GM12874 (cell line): ENCODE measurements at regions not wholly inside any gene's neighbourhood (a gene's known extent, or its start where the extent isn't known, plus 50 kb on each side); places are given as distances from the start of the nearest gene placed in this dataset.

Experiments
- TF ChIP-seq, protein P1 (sequence below): IDR thresholded peaks from 2 replicates; pipeline ENCODE4 v1.5.1; 2011; ENCODE audit warnings: low read depth, mild to moderate bottlenecking, control low read depth, low read length, moderate library complexity; ENCODE audit not compliant: insufficient read depth

DNA sequence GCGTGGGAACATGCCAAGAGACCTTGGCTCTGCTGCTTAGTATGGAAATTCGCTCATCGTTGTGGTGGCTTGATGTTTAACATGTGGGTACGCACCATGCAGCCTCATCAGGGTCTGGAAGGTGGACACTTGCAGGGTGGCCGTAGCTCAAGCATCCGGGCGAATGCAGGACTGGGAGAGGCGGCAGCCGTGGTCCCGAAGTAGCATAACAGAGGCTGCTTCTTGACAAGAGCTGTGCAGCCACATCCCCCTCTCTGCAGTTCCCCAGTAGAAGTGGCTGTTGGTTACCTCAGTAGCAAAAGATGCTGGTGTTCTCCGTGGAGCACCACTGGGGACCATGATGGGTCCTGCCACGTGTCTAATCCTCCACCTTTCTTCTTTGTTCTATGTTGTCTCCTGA lies 195.0 kb downstream of the THBS2 start:
- TF ChIP-seq, protein P1, sequence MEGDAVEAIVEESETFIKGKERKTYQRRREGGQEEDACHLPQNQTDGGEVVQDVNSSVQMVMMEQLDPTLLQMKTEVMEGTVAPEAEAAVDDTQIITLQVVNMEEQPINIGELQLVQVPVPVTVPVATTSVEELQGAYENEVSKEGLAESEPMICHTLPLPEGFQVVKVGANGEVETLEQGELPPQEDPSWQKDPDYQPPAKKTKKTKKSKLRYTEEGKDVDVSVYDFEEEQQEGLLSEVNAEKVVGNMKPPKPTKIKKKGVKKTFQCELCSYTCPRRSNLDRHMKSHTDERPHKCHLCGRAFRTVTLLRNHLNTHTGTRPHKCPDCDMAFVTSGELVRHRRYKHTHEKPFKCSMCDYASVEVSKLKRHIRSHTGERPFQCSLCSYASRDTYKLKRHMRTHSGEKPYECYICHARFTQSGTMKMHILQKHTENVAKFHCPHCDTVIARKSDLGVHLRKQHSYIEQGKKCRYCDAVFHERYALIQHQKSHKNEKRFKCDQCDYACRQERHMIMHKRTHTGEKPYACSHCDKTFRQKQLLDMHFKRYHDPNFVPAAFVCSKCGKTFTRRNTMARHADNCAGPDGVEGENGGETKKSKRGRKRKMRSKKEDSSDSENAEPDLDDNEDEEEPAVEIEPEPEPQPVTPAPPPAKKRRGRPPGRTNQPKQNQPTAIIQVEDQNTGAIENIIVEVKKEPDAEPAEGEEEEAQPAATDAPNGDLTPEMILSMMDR = no peak

DNA sequence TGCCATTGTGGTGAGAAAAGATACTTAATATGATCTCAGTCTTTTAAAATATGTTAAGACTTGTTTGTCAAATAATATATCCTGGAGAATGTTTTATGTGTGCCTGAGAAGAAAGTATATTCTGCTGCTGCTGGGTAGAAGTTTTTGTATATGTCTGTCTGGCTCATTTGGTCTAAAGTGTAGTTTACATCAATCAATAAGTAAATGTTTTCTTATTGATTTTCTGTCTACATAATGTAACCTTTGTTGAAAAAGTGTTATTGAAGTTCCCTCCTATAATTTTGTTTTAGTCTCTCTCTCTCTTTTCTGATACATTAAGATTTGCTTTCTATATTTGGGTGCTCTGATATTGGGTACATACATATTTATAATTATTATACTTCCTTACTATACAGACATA lies 201.2 kb downstream of the THBS2 start:
- TF ChIP-seq, protein P1 = no peak

GRCh38 chr6:169051371-169051770 lies 202.3 kb downstream of the THBS2 start:
- TF ChIP-seq, protein P1 = no peak

DNA sequence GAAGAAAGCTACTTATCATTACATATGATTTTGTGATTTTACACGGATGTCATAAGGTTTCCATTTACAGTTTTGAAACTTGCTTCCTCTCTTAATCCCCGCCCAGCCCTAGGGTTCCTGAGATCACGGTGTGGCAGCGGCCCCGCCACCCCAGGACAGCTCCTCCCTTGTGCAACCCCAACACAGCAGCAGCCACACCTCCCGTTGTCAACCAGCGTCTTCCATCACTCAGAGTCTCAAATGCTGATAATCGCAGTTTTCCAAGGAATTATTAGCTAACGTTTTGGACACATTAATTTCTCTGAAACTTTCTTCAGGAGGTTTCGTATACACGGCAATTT lies 204.8 kb downstream of the THBS2 start:
- TF ChIP-seq, protein P1 = no peak

DNA sequence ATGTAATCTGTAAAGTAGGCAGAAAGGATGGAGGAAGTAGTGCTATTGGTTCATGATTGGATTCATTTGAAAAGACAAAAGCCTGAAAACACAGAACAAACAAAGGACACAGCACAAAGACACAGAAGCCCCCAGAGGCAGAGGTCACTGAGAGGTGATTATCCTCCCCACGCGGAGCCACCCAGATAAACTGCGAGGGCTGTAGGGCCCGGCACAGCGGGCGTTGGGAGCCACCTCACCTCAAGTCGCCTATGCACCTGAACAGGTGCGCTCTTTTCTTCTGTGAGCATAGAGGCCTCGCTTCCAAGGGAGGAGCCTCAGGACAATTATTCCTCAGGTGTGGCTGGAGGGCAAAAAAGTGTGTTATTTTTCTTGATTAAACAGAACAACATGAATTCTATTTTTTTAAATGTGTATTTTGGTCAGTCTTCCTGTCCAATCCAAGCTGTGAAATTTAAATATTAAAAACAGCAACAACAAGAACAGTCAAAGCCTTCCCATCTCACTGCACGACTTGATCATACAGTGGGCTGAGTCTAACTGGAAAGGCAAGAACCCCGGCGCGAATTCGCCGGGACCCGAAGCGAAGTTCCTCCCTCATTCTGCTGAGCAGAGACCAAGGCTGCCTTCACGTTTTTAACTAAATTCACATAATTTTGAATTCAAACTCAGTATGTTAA lies 205.3 kb downstream of the THBS2 start:
- TF ChIP-seq, protein P1 = no peak

GRCh38 chr6:169047345-169047744 lies 206.3 kb downstream of the THBS2 start:
- TF ChIP-seq, protein P1 = no peak

DNA sequence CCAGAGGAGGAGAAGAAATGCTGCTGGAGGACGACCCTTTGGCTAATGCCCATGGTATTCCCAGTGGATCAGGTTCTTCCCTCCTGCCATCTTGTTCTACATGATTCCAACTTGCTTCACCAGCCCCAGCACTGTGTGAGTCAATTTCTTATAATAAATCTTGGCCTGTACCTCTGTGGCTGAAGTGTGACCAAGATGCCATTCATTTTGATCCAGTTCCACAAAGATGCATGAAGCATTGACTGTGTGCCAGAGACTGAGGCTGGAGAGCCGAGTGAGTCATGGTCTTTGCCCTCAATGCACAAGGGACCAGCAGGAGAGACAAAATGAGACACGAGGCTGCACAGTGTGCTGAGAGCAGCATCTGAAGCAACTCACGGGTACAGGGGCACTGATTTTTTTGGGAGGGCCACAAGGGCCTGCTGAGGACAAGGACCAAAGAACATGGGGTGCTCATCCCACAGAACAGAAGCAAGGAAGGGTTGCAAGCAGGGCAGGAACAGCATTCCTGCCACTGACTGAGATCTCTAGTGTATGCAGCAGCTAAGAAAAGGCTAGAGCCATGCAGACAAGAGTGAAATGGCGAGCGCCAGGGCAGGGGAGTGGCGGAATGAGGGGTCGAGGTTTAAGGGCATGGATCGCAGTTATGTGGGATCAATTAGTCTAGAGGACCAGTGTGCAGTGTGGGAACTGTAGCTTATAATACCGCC lies 207.0 kb downstream of the THBS2 start:
- TF ChIP-seq, protein P1 = no peak
